ENCODE measurements at regions not wholly inside any gene's neighbourhood (a gene's known extent, or its start where the extent isn't known, plus 50 kb on each side); places are given as distances from the start of the nearest gene placed in this dataset.

DNA sequence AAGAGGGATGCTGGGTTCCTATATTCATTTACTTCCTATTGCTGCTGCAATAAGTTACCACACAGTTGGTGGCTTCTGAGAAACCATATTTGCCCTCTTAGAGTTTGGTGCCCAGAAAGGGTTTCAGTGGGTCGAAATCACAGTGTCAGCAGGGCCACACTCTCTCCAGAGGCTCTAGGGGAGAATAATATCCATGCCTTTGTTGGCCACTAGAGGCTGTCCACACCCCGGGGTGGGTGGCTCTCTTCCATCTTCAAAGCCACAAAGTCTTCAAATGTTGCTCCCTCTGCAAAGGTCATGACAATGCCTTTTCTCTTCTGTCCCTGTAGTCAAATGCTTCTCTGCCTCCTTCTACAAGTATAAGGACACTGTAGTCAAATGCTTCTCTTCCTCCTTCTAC, 989.4 kb downstream of the CCSER2 start:
- no peaks in the 10 kb centered on the region for H3K9me3 ChIP-seq (ENCODE audit: insufficient read depth, low read depth, low read length)
- H3K36me3 ChIP-seq (ENCODE audit: control insufficient read depth in 1 of 2, insufficient read depth in 2 of 2, low read length in 2 of 2), result no peaks in the 10 kb centered on the region
- no peak overlapping the region for H4K8ac ChIP-seq (ENCODE audit: low read depth, low read length)
- H3K27ac ChIP-seq (ENCODE audit: low read depth, low read length), result no peak overlapping the region
- H3K18ac ChIP-seq (ENCODE audit: low read length), result no peak overlapping the region
- H3K4ac ChIP-seq (ENCODE audit: low read depth, low read length), result no peak overlapping the region
- no peaks in the 10 kb centered on the region for H3K4me1 ChIP-seq (ENCODE audit: control insufficient read depth in 1 of 2, insufficient read depth in 2 of 2, low read length in 2 of 2)
- H3K4me3 ChIP-seq (ENCODE audit: low read depth, low read length), result no peak overlapping the region
- no peak overlapping the region for H2BK12ac ChIP-seq (ENCODE audit: low read length)
- no peak overlapping the region for H3K23ac ChIP-seq (ENCODE audit: low read length)
- peak in 1 of 2 donors; percentile 5 for DNase-seq
- H3K14ac ChIP-seq (ENCODE audit: low read length), result no peak overlapping the region
- H3K79me1 ChIP-seq (ENCODE audit: low read length), result no peaks in the 10 kb centered on the region
- no peak overlapping the region for H2AK5ac ChIP-seq (ENCODE audit: low read length)
- no CpG with 5 or more reads among the region's 2 CpGs for WGBS (ENCODE audit: extremely low coverage, insufficient coverage, insufficient read length)
- no peak overlapping the region for H2BK120ac ChIP-seq (ENCODE audit: insufficient read depth, low read length, poor library complexity)
- no peaks in the 10 kb centered on the region for H3K79me2 ChIP-seq (ENCODE audit: control insufficient read depth, insufficient read depth, low read length, poor library complexity)
- no peak overlapping the region for H3K4me2 ChIP-seq (ENCODE audit: low read length)
- H4K12ac ChIP-seq (ENCODE audit: low read depth, low read length), result no peak overlapping the region
- H3K27me3 ChIP-seq (ENCODE audit: insufficient read depth, low read length), result no peaks in the 10 kb centered on the region
- H3K9ac ChIP-seq (ENCODE audit: low read length), result no peak overlapping the region
- H4K91ac ChIP-seq (ENCODE audit: low read depth, low read length), result no peak overlapping the region
- no peak overlapping the region for H2AFZ ChIP-seq (ENCODE audit: insufficient read depth, low read length, poor library complexity)
- H2BK5ac ChIP-seq (ENCODE audit: low read depth, low read length, poor library complexity), result no peak overlapping the region

DNA sequence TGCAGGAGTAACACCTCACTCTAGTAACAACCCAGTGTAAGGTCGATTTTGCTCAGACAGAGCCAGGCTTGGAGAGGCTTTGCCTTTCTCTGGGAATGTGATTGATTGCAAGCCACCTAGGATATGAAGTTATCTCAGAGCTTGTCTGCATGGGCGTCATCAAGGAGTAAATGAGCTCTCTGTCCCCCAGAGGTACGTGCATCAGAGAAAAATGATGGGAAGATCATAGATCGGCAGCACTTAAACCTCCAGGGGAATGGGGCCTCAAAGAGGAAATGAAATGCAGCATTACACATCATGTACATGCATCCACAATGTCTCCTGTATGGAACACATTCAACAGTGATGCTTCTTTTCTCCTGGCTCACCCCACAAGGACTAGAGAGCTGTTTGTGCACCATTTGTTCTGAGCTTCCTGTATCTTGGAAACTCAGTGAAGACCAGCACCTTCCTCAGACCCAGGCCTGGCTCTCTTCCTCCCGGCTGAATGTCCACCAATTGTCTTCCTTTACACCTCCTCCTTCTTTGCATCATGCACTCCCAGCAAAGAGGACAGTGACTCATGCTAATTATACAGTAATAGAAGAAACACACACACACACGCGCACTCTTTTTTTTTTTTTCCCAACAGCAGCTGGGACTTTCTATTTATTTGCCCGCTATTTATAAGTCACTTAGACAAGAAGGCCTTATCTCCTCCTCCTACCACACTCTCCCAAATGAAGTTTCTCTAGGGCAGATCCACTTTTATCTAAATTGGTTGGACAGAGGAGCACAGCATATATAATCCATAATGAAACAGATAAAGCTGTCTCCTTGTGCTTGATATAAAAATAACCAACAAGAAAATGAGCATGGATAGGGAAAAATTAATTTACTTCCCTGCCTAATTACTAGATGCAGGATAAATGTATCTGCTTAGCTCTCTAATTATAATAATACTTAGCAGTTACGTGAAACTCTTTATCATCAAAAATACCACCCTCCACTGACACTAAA, 990.7 kb downstream of the CCSER2 start:
- no CpG with 5 or more reads among the region's 9 CpGs for WGBS (ENCODE audit: extremely low coverage, insufficient coverage, insufficient read length)
- no peak overlapping the region for H3K4me3 ChIP-seq (ENCODE audit: low read depth, low read length)

DNA sequence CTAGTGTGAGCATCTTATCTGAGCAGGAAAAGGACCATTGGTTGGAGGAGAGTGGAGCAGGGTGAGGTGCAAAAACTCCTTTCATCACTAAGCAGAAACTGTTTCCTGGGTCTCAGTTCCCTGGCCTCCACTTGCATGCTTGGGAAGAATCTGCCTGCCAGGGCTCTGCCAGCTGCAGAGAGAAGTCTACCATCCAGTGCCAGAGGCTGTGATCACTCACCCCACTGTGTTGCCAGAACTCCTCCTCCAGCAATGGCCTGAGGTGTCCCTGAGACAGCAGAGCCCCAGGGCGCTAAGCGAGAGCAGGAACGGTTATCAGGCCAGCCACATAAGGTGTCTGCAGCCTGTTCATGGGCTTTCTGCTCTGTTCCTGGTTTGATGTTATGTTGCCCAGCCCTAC, 991.4 kb downstream of the CCSER2 start:
- Histone ChIP-seq H3K9ac (ENCODE audit: low read length) (no peak overlapping the region), H2BK120ac (ENCODE audit: insufficient read depth, low read length, poor library complexity) (no peak overlapping the region), H3K79me1 (ENCODE audit: low read length) (no peaks in the 10 kb centered on the region), H2BK12ac (ENCODE audit: low read length) (no peak overlapping the region), H4K8ac (ENCODE audit: low read depth, low read length) (no peak overlapping the region), H3K18ac (ENCODE audit: low read length) (no peak overlapping the region), H3K14ac (ENCODE audit: low read length) (no peak overlapping the region), H4K91ac (ENCODE audit: low read depth, low read length) (no peak overlapping the region), H3K79me2 (ENCODE audit: control insufficient read depth, insufficient read depth, low read length, poor library complexity) (no peaks in the 10 kb centered on the region), H2AFZ (ENCODE audit: insufficient read depth, low read length, poor library complexity) (no peak overlapping the region), H4K12ac (ENCODE audit: low read depth, low read length) (no peak overlapping the region), H3K36me3 (ENCODE audit: control insufficient read depth in 1 of 2, insufficient read depth in 2 of 2, low read length in 2 of 2) (no peaks in the 10 kb centered on the region), H3K27ac (ENCODE audit: low read depth, low read length) (no peak overlapping the region), H2AK5ac (ENCODE audit: low read length) (no peak overlapping the region), H3K4me3 (ENCODE audit: low read depth, low read length) (no peak overlapping the region), H2BK5ac (ENCODE audit: low read depth, low read length, poor library complexity) (no peak overlapping the region), H3K27me3 (ENCODE audit: insufficient read depth, low read length) (no peaks in the 10 kb centered on the region), H3K9me3 (ENCODE audit: insufficient read depth, low read depth, low read length) (no peaks in the 10 kb centered on the region), H3K4me2 (ENCODE audit: low read length) (no peak overlapping the region), H3K4me1 (ENCODE audit: control insufficient read depth in 1 of 2, insufficient read depth in 2 of 2, low read length in 2 of 2) (no peaks in the 10 kb centered on the region), H3K23ac (ENCODE audit: low read length) (no peak overlapping the region), H3K4ac (ENCODE audit: low read depth, low read length) (no peak overlapping the region)
- no peak for DNase-seq
- WGBS (ENCODE audit: extremely low coverage, insufficient coverage, insufficient read length), result no CpG with 5 or more reads among the region's 3 CpGs

More for the DNA sequence above, 990.7 kb downstream of the CCSER2 start:
- Histone ChIP-seq H3K23ac (ENCODE audit: low read length) (no peak overlapping the region), H2BK5ac (ENCODE audit: low read depth, low read length, poor library complexity) (no peak overlapping the region), H4K8ac (ENCODE audit: low read depth, low read length) (no peak overlapping the region), H2AFZ (ENCODE audit: insufficient read depth, low read length, poor library complexity) (no peak overlapping the region), H2AK5ac (ENCODE audit: low read length) (no peak overlapping the region), H3K79me1 (ENCODE audit: low read length) (no peaks in the 10 kb centered on the region), H2BK12ac (ENCODE audit: low read length) (no peak overlapping the region), H3K18ac (ENCODE audit: low read length) (no peak overlapping the region), H3K9ac (ENCODE audit: low read length) (no peak overlapping the region), H4K12ac (ENCODE audit: low read depth, low read length) (no peak overlapping the region), H3K36me3 (ENCODE audit: control insufficient read depth in 1 of 2, insufficient read depth in 2 of 2, low read length in 2 of 2) (no peaks in the 10 kb centered on the region), H3K9me3 (ENCODE audit: insufficient read depth, low read depth, low read length) (no peaks in the 10 kb centered on the region), H4K91ac (ENCODE audit: low read depth, low read length) (no peak overlapping the region), H3K14ac (ENCODE audit: low read length) (no peak overlapping the region), H3K4me1 (ENCODE audit: control insufficient read depth in 1 of 2, insufficient read depth in 2 of 2, low read length in 2 of 2) (no peaks in the 10 kb centered on the region), H2BK120ac (ENCODE audit: insufficient read depth, low read length, poor library complexity) (no peak overlapping the region), H3K27ac (ENCODE audit: low read depth, low read length) (no peak overlapping the region), H3K27me3 (ENCODE audit: insufficient read depth, low read length) (no peaks in the 10 kb centered on the region), H3K4ac (ENCODE audit: low read depth, low read length) (no peak overlapping the region), H3K79me2 (ENCODE audit: control insufficient read depth, insufficient read depth, low read length, poor library complexity) (no peaks in the 10 kb centered on the region), H3K4me2 (ENCODE audit: low read length) (no peak overlapping the region)
- DNase-seq, result no peak

DNA sequence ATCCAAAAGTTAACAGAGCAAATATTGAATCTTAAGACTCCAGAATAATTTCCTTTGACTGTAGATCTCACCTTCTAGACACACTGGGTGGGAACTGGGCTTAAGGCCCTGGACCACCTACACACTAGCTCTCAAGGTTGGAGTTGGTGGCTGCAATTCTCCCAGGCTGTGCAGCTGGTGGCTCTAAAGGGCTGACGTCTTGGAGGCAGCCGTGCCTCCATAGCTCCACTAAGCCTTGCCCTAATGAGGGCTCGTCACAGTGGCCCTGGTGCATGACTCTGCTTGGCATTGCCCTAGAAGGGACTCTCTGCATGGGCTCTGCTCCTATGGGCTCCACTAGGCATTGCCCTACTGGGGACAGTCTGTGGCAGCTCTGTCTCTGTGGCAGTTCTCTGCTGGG, 1005.2 kb downstream of the CCSER2 start:
- no peak for DNase-seq
- Histone ChIP-seq H2BK120ac (ENCODE audit: insufficient read depth, low read length, poor library complexity) (no peak overlapping the region), H3K4me2 (ENCODE audit: low read length) (no peak overlapping the region), H3K18ac (ENCODE audit: low read length) (no peak overlapping the region), H3K14ac (ENCODE audit: low read length) (no peak overlapping the region), H3K9me3 (ENCODE audit: insufficient read depth, low read depth, low read length) (peaks cover 2% of the 10 kb centered on the region), H2BK5ac (ENCODE audit: low read depth, low read length, poor library complexity) (no peak overlapping the region), H3K23ac (ENCODE audit: low read length) (no peak overlapping the region), H4K8ac (ENCODE audit: low read depth, low read length) (no peak overlapping the region), H3K4ac (ENCODE audit: low read depth, low read length) (no peak overlapping the region), H3K27ac (ENCODE audit: low read depth, low read length) (no peak overlapping the region), H4K12ac (ENCODE audit: low read depth, low read length) (no peak overlapping the region), H3K79me1 (ENCODE audit: low read length) (no peaks in the 10 kb centered on the region), H2BK12ac (ENCODE audit: low read length) (no peak overlapping the region), H3K4me1 (ENCODE audit: control insufficient read depth in 1 of 2, insufficient read depth in 2 of 2, low read length in 2 of 2) (no peaks in the 10 kb centered on the region), H2AFZ (ENCODE audit: insufficient read depth, low read length, poor library complexity) (no peak overlapping the region), H3K4me3 (ENCODE audit: low read depth, low read length) (no peak overlapping the region), H4K91ac (ENCODE audit: low read depth, low read length) (no peak overlapping the region), H3K27me3 (ENCODE audit: insufficient read depth, low read length) (no peaks in the 10 kb centered on the region), H3K9ac (ENCODE audit: low read length) (no peak overlapping the region), H3K36me3 (ENCODE audit: control insufficient read depth in 1 of 2, insufficient read depth in 2 of 2, low read length in 2 of 2) (no peaks in the 10 kb centered on the region), H2AK5ac (ENCODE audit: low read length) (no peak overlapping the region), H3K79me2 (ENCODE audit: control insufficient read depth, insufficient read depth, low read length, poor library complexity) (no peaks in the 10 kb centered on the region)
- WGBS (ENCODE audit: extremely low coverage, insufficient coverage, insufficient read length), result no CpG with 5 or more reads among the region's 3 CpGs
